ENCODE measurements at regions not wholly inside any gene's neighbourhood (a gene's known extent, or its start where the extent isn't known, plus 50 kb on each side); places are given as distances from the start of the nearest gene placed in this dataset.

GRCh38 chr3:21094686-21095085, 656.3 kb downstream of the ZNF385D start:
- H4K8ac ChIP-seq (ENCODE audit: low read depth, low read length) = no peak overlapping the region
- H4K91ac ChIP-seq (ENCODE audit: low read depth, low read length) = no peak overlapping the region
- H3K4me2 ChIP-seq (ENCODE audit: low read length) = no peak overlapping the region
- WGBS (ENCODE audit: extremely low coverage, insufficient coverage, insufficient read length) = no CpG with 5 or more reads among the region's 2 CpGs
- H3K27me3 ChIP-seq (ENCODE audit: insufficient read depth, low read length) = no peaks in the 10 kb centered on the region
- H3K36me3 ChIP-seq (ENCODE audit: control insufficient read depth in 1 of 2, insufficient read depth in 2 of 2, low read length in 2 of 2) = no peaks in the 10 kb centered on the region
- DNase-seq = peak; percentile 53 to 74
- no peak overlapping the region for H2BK12ac ChIP-seq (ENCODE audit: low read length)
- H3K4ac ChIP-seq (ENCODE audit: low read depth, low read length) = no peak overlapping the region
- no peak overlapping the region for H3K18ac ChIP-seq (ENCODE audit: low read length)
- no peak overlapping the region for H2BK5ac ChIP-seq (ENCODE audit: low read depth, low read length, poor library complexity)
- no peaks in the 10 kb centered on the region for H3K9me3 ChIP-seq (ENCODE audit: insufficient read depth, low read depth, low read length)
- no peak overlapping the region for H2BK120ac ChIP-seq (ENCODE audit: insufficient read depth, low read length, poor library complexity)
- H3K14ac ChIP-seq (ENCODE audit: low read length) = no peak overlapping the region
- H3K79me2 ChIP-seq (ENCODE audit: control insufficient read depth, insufficient read depth, low read length, poor library complexity) = no peaks in the 10 kb centered on the region
- no peak overlapping the region for H3K27ac ChIP-seq (ENCODE audit: low read depth, low read length)
- no peak overlapping the region for H3K23ac ChIP-seq (ENCODE audit: low read length)
- no peaks in the 10 kb centered on the region for H3K79me1 ChIP-seq (ENCODE audit: low read length)
- no peak overlapping the region for H4K12ac ChIP-seq (ENCODE audit: low read depth, low read length)
- no peak overlapping the region for H3K4me3 ChIP-seq (ENCODE audit: low read depth, low read length)
- no peak overlapping the region for H3K9ac ChIP-seq (ENCODE audit: low read length)
- H2AK5ac ChIP-seq (ENCODE audit: low read length) = no peak overlapping the region
- no peak overlapping the region for H2AFZ ChIP-seq (ENCODE audit: insufficient read depth, low read length, poor library complexity)
- H3K4me1 ChIP-seq (ENCODE audit: control insufficient read depth in 1 of 2, insufficient read depth in 2 of 2, low read length in 2 of 2) = peaks cover 0 to 3% of the 10 kb centered on the region in 2 experiments

- Histone ChIP-seq H2BK12ac (ENCODE audit: low read length) (no peak overlapping the region), H4K8ac (ENCODE audit: low read depth, low read length) (no peak overlapping the region), H3K27ac (ENCODE audit: low read depth, low read length) (no peak overlapping the region), H4K91ac (ENCODE audit: low read depth, low read length) (no peak overlapping the region), H3K79me2 (ENCODE audit: control insufficient read depth, insufficient read depth, low read length, poor library complexity) (no peaks in the 10 kb centered on the region), H2BK5ac (ENCODE audit: low read depth, low read length, poor library complexity) (no peak overlapping the region), H3K9ac (ENCODE audit: low read length) (no peak overlapping the region), H3K4me3 (ENCODE audit: low read depth, low read length) (no peak overlapping the region), H2BK120ac (ENCODE audit: insufficient read depth, low read length, poor library complexity) (no peak overlapping the region), H3K9me3 (ENCODE audit: insufficient read depth, low read depth, low read length) (no peaks in the 10 kb centered on the region), H3K79me1 (ENCODE audit: low read length) (no peaks in the 10 kb centered on the region), H3K36me3 (ENCODE audit: control insufficient read depth in 1 of 2, insufficient read depth in 2 of 2, low read length in 2 of 2) (no peaks in the 10 kb centered on the region), H2AFZ (ENCODE audit: insufficient read depth, low read length, poor library complexity) (no peak overlapping the region), H3K4me2 (ENCODE audit: low read length) (no peak overlapping the region), H2AK5ac (ENCODE audit: low read length) (no peak overlapping the region), H3K4me1 (ENCODE audit: control insufficient read depth in 1 of 2, insufficient read depth in 2 of 2, low read length in 2 of 2) (no peaks in the 10 kb centered on the region), H4K12ac (ENCODE audit: low read depth, low read length) (no peak overlapping the region), H3K4ac (ENCODE audit: low read depth, low read length) (no peak overlapping the region), H3K23ac (ENCODE audit: low read length) (no peak overlapping the region), H3K14ac (ENCODE audit: low read length) (no peak overlapping the region), H3K27me3 (ENCODE audit: insufficient read depth, low read length) (no peaks in the 10 kb centered on the region), H3K18ac (ENCODE audit: low read length) (no peak overlapping the region)
- WGBS (ENCODE audit: extremely low coverage, insufficient coverage, insufficient read length) = no CpG with 5 or more reads among the region's 1 CpG
- peak; percentile 19 to 90 for DNase-seq
These were observed 677.4 kb downstream of the ZNF385D start for GRCh38 chr3:21073561-21073960.

GRCh38 chr3:21067031-21067813, 683.8 kb downstream of the ZNF385D start:
- Histone ChIP-seq H3K4ac (ENCODE audit: low read depth, low read length) (no peak overlapping the region), H4K12ac (ENCODE audit: low read depth, low read length) (no peak overlapping the region), H3K23ac (ENCODE audit: low read length) (no peak overlapping the region), H3K14ac (ENCODE audit: low read length) (no peak overlapping the region), H3K4me2 (ENCODE audit: low read length) (no peak overlapping the region), H2AK5ac (ENCODE audit: low read length) (no peak overlapping the region), H3K4me1 (ENCODE audit: control insufficient read depth in 1 of 2, insufficient read depth in 2 of 2, low read length in 2 of 2) (no peaks in the 10 kb centered on the region), H3K9me3 (ENCODE audit: insufficient read depth, low read depth, low read length) (no peaks in the 10 kb centered on the region), H2BK12ac (ENCODE audit: low read length) (no peak overlapping the region), H3K79me2 (ENCODE audit: control insufficient read depth, insufficient read depth, low read length, poor library complexity) (no peaks in the 10 kb centered on the region), H3K79me1 (ENCODE audit: low read length) (no peaks in the 10 kb centered on the region), H2BK5ac (ENCODE audit: low read depth, low read length, poor library complexity) (no peak overlapping the region), H3K27ac (ENCODE audit: low read depth, low read length) (no peak overlapping the region), H4K91ac (ENCODE audit: low read depth, low read length) (no peak overlapping the region), H3K18ac (ENCODE audit: low read length) (no peak overlapping the region), H3K36me3 (ENCODE audit: control insufficient read depth in 1 of 2, insufficient read depth in 2 of 2, low read length in 2 of 2) (no peaks in the 10 kb centered on the region), H3K9ac (ENCODE audit: low read length) (no peak overlapping the region), H3K4me3 (ENCODE audit: low read depth, low read length) (no peak overlapping the region), H3K27me3 (ENCODE audit: insufficient read depth, low read length) (no peaks in the 10 kb centered on the region), H4K8ac (ENCODE audit: low read depth, low read length) (no peak overlapping the region), H2BK120ac (ENCODE audit: insufficient read depth, low read length, poor library complexity) (no peak overlapping the region), H2AFZ (ENCODE audit: insufficient read depth, low read length, poor library complexity) (no peak overlapping the region)
- DNase-seq = no peak
- no CpG with 5 or more reads among the region's 3 CpGs for WGBS (ENCODE audit: extremely low coverage, insufficient coverage, insufficient read length)

- Histone ChIP-seq H3K4ac (ENCODE audit: low read depth, low read length) (no peak overlapping the region), H3K79me2 (ENCODE audit: control insufficient read depth, insufficient read depth, low read length, poor library complexity) (no peaks in the 10 kb centered on the region), H3K79me1 (ENCODE audit: low read length) (no peaks in the 10 kb centered on the region), H3K4me1 (ENCODE audit: control insufficient read depth in 1 of 2, insufficient read depth in 2 of 2, low read length in 2 of 2) (no peaks in the 10 kb centered on the region), H3K23ac (ENCODE audit: low read length) (no peak overlapping the region), H4K8ac (ENCODE audit: low read depth, low read length) (no peak overlapping the region), H2BK12ac (ENCODE audit: low read length) (no peak overlapping the region), H2BK120ac (ENCODE audit: insufficient read depth, low read length, poor library complexity) (no peak overlapping the region), H3K4me2 (ENCODE audit: low read length) (no peak overlapping the region), H2AFZ (ENCODE audit: insufficient read depth, low read length, poor library complexity) (no peak overlapping the region), H4K91ac (ENCODE audit: low read depth, low read length) (no peak overlapping the region), H4K12ac (ENCODE audit: low read depth, low read length) (no peak overlapping the region), H3K9me3 (ENCODE audit: insufficient read depth, low read depth, low read length) (no peaks in the 10 kb centered on the region), H3K14ac (ENCODE audit: low read length) (no peak overlapping the region), H3K18ac (ENCODE audit: low read length) (no peak overlapping the region), H3K27ac (ENCODE audit: low read depth, low read length) (no peak overlapping the region), H3K27me3 (ENCODE audit: insufficient read depth, low read length) (no peaks in the 10 kb centered on the region), H2BK5ac (ENCODE audit: low read depth, low read length, poor library complexity) (no peak overlapping the region), H2AK5ac (ENCODE audit: low read length) (no peak overlapping the region), H3K4me3 (ENCODE audit: low read depth, low read length) (no peak overlapping the region), H3K9ac (ENCODE audit: low read length) (no peak overlapping the region), H3K36me3 (ENCODE audit: control insufficient read depth in 1 of 2, insufficient read depth in 2 of 2, low read length in 2 of 2) (no peaks in the 10 kb centered on the region)
- no peak for DNase-seq
- WGBS (ENCODE audit: extremely low coverage, insufficient coverage, insufficient read length) = no CpG with 5 or more reads among the region's 4 CpGs
These were observed 688.1 kb downstream of the ZNF385D start for GRCh38 chr3:21062831-21063294.

Data from trophoblast cell (in vitro differentiated cells and primary cell).